ENCODE measurements at regions not wholly inside any gene's neighbourhood (a gene's known extent, or its start where the extent isn't known, plus 50 kb on each side); places are given as distances from the start of the nearest gene placed in this dataset.

GRCh38 chr3:103499132-103499900, 1064.5 kb downstream of the ZPLD1 start:
- TF ChIP-seq GATA3 (IDR thresholded peaks at IDR 0.05; ENCODE audit: low read depth, low read length) (no peak), GATA2 (IDR thresholded peaks at IDR 0.05; ENCODE audit: low read depth, low read length) (no peak)

- TF ChIP-seq GATA2 (IDR thresholded peaks at IDR 0.05; ENCODE audit: low read depth, low read length) (no peak), GATA3 (IDR thresholded peaks at IDR 0.05; ENCODE audit: low read depth, low read length) (no peak)
Observed at GRCh38 chr3:103499967-103500366, 1065.2 kb downstream of the ZPLD1 start.

GRCh38 chr3:103510760-103511159, 1075.9 kb downstream of the ZPLD1 start:
- TF ChIP-seq GATA3 (IDR thresholded peaks at IDR 0.05; ENCODE audit: low read depth, low read length) = no peak
- TF ChIP-seq GATA2 (IDR thresholded peaks at IDR 0.05; ENCODE audit: low read depth, low read length) = no peak

- TF ChIP-seq GATA2 (IDR thresholded peaks at IDR 0.05; ENCODE audit: low read depth, low read length) = no peak
- TF ChIP-seq GATA3 (IDR thresholded peaks at IDR 0.05; ENCODE audit: low read depth, low read length) = no peak
Observed at GRCh38 chr3:103511891-103512290, 1077.1 kb downstream of the ZPLD1 start.

GRCh38 chr3:103512595-103512994, 1077.8 kb downstream of the ZPLD1 start:
- TF ChIP-seq GATA3 (IDR thresholded peaks at IDR 0.05; ENCODE audit: low read depth, low read length) (no peak), GATA2 (IDR thresholded peaks at IDR 0.05; ENCODE audit: low read depth, low read length) (no peak)

GRCh38 chr3:103513003-103513402, 1078.2 kb downstream of the ZPLD1 start:
- no peak for TF ChIP-seq GATA2 (IDR thresholded peaks at IDR 0.05; ENCODE audit: low read depth, low read length)
- no peak for TF ChIP-seq GATA3 (IDR thresholded peaks at IDR 0.05; ENCODE audit: low read depth, low read length)

GRCh38 chr3:103515116-103515515, 1080.3 kb downstream of the ZPLD1 start:
- TF ChIP-seq GATA3 (IDR thresholded peaks at IDR 0.05; ENCODE audit: low read depth, low read length) = no peak
- no peak for TF ChIP-seq GATA2 (IDR thresholded peaks at IDR 0.05; ENCODE audit: low read depth, low read length)

- TF ChIP-seq GATA3 (IDR thresholded peaks at IDR 0.05; ENCODE audit: low read depth, low read length) (no peak), GATA2 (IDR thresholded peaks at IDR 0.05; ENCODE audit: low read depth, low read length) (no peak)
Observed at GRCh38 chr3:103516950-103517349, 1082.1 kb downstream of the ZPLD1 start.

- TF ChIP-seq GATA2 (IDR thresholded peaks at IDR 0.05; ENCODE audit: low read depth, low read length) (no peak), GATA3 (IDR thresholded peaks at IDR 0.05; ENCODE audit: low read depth, low read length) (no peak)
Observed at GRCh38 chr3:103532986-103533385, 1098.2 kb downstream of the ZPLD1 start.

- no peak for TF ChIP-seq GATA2 (IDR thresholded peaks at IDR 0.05; ENCODE audit: low read depth, low read length)
- TF ChIP-seq GATA3 (IDR thresholded peaks at IDR 0.05; ENCODE audit: low read depth, low read length) = no peak
Observed at GRCh38 chr3:103554451-103554850, 1119.6 kb downstream of the ZPLD1 start.

- TF ChIP-seq GATA3 (IDR thresholded peaks at IDR 0.05; ENCODE audit: low read depth, low read length) (no peak), GATA2 (IDR thresholded peaks at IDR 0.05; ENCODE audit: low read depth, low read length) (no peak)
Observed at GRCh38 chr3:103585809-103586208, 1151.0 kb downstream of the ZPLD1 start.

GRCh38 chr3:103589770-103590169, 1155.0 kb downstream of the ZPLD1 start:
- no peak for TF ChIP-seq GATA2 (IDR thresholded peaks at IDR 0.05; ENCODE audit: low read depth, low read length)
- TF ChIP-seq GATA3 (IDR thresholded peaks at IDR 0.05; ENCODE audit: low read depth, low read length) = no peak

- TF ChIP-seq GATA2 (IDR thresholded peaks at IDR 0.05; ENCODE audit: low read depth, low read length) (no peak), GATA3 (IDR thresholded peaks at IDR 0.05; ENCODE audit: low read depth, low read length) (no peak)
Observed at GRCh38 chr3:103600844-103601243, 1166.0 kb downstream of the ZPLD1 start.

- TF ChIP-seq GATA2 (IDR thresholded peaks at IDR 0.05; ENCODE audit: low read depth, low read length) (no peak), GATA3 (IDR thresholded peaks at IDR 0.05; ENCODE audit: low read depth, low read length) (no peak)
Observed at GRCh38 chr3:103601666-103602065, 1166.9 kb downstream of the ZPLD1 start.

GRCh38 chr3:103609472-103609871, 1174.7 kb downstream of the ZPLD1 start:
- TF ChIP-seq GATA2 (IDR thresholded peaks at IDR 0.05; ENCODE audit: low read depth, low read length) = no peak
- TF ChIP-seq GATA3 (IDR thresholded peaks at IDR 0.05; ENCODE audit: low read depth, low read length) = no peak
